Karpas-422 (cell line): ENCODE measurements at regions not wholly inside any gene's neighbourhood (a gene's known extent, or its start where the extent isn't known, plus 50 kb on each side); places are given as distances from the start of the nearest gene placed in this dataset.

Source experiments
- DNase-seq: peaks from one replicate; pipeline ENCODE4 v3.0.0-alpha.2; 2015
- H2AFZ ChIP-seq: fragments of 200-600 bp; sonication (generic); 2 replicates; pipeline ENCODE4 v1.6.1; 2014; ENCODE audit warnings: antibody characterized with exemption, low read length, mixed read lengths
- H3K27ac ChIP-seq: fragments of 200-600 bp; sonication (generic); 2 replicates; pipeline ENCODE4 v1.5.1; 2014; ENCODE audit warnings: mild to moderate bottlenecking, low read length, moderate library complexity
- H3K27me3 ChIP-seq: fragments of 200-600 bp; sonication (generic); 2 replicates; pipeline ENCODE4 v1.6.1; 2014; ENCODE audit warnings: low read length, mixed read lengths
- H3K36me3 ChIP-seq: fragments of 200-600 bp; sonication (generic); 2 replicates; pipeline ENCODE4 v1.6.1; 2014; ENCODE audit warnings: low read length, mixed read lengths; ENCODE audit not compliant: insufficient read depth
- H3K4me1 ChIP-seq: fragments of 200-600 bp; sonication (generic); 2 replicates; pipeline ENCODE4 v1.6.1; 2014; ENCODE audit warnings: mild to moderate bottlenecking, low read length, mixed read lengths
- H3K4me2 ChIP-seq: fragments of 200-600 bp; sonication (generic); 2 replicates; pipeline ENCODE4 v1.6.1; 2014; ENCODE audit warnings: low read length, low read depth, mild to moderate bottlenecking; ENCODE audit not compliant: poor library complexity, severe bottlenecking
- H3K4me3 ChIP-seq: fragments of 200-600 bp; sonication (generic); 2 replicates; pipeline ENCODE4 v1.5.1; 2014; ENCODE audit warnings: mild to moderate bottlenecking, antibody characterized with exemption, low read length, mixed read lengths
- H3K79me2 ChIP-seq: fragments of 200-600 bp; sonication (generic); 2 replicates; pipeline ENCODE4 v1.6.1; 2014; ENCODE audit warnings: mild to moderate bottlenecking, low read length, mixed read lengths
- H3K9ac ChIP-seq: fragments of 200-600 bp; sonication (generic); 2 replicates; pipeline ENCODE4 v1.6.0; 2014; ENCODE audit warnings: low read length
- H3K9me2 ChIP-seq: fragments of 200-600 bp; sonication (generic), shearing (Covaris generic); replicated peaks from 2 replicates; pipeline ENCODE4 v1.6.0; 2014; ENCODE audit warnings: mild to moderate bottlenecking, low read length, moderate library complexity; ENCODE audit not compliant: insufficient read depth
- H3K9me3 ChIP-seq: fragments of 300-700, 200-600 bp; sonication (generic); 2 replicates; pipeline ENCODE4 v1.6.1; 2014; ENCODE audit warnings: low read length, mixed read lengths
- H4K20me1 ChIP-seq: fragments of 200-600 bp; sonication (generic); 2 replicates; pipeline ENCODE4 v1.6.1; 2014; ENCODE audit warnings: mild to moderate bottlenecking, antibody characterized with exemption, low read length, low read depth; ENCODE audit not compliant: insufficient read depth

GRCh38 chr18:34159691-34160185, 65.0 kb downstream of the NOL4 start:
- Histone ChIP-seq H2AFZ (no peak overlapping the region), H3K79me2 (no peaks in the 10 kb centered on the region), H3K27me3 (no peaks in the 10 kb centered on the region), H3K36me3 (no peaks in the 10 kb centered on the region), H3K4me3 (no peak overlapping the region), H3K4me1 (no peaks in the 10 kb centered on the region), H3K4me2 (no peak overlapping the region), H3K9ac (no peak overlapping the region), H3K27ac (no peak overlapping the region), H3K9me2 (no peaks in the 10 kb centered on the region), H4K20me1 (no peaks in the 10 kb centered on the region), H3K9me3 (no peaks in the 10 kb centered on the region)
- no peak for DNase-seq

GRCh38 chr18:34158881-34159690, 65.6 kb downstream of the NOL4 start:
- Histone ChIP-seq H3K4me3 (no peak overlapping the region), H3K79me2 (no peaks in the 10 kb centered on the region), H3K4me2 (no peak overlapping the region), H3K27ac (no peak overlapping the region), H3K9me3 (no peaks in the 10 kb centered on the region), H3K36me3 (no peaks in the 10 kb centered on the region), H4K20me1 (no peaks in the 10 kb centered on the region), H3K4me1 (peaks cover 5% of the 10 kb centered on the region), H3K27me3 (no peaks in the 10 kb centered on the region), H3K9ac (no peak overlapping the region), H3K9me2 (no peaks in the 10 kb centered on the region), H2AFZ (no peak overlapping the region)
- no peak for DNase-seq

- Histone ChIP-seq H3K9ac (peak overlapping the region; percentile 16; the same call in 1 of the 2 replicates), H3K4me2 (peak overlapping the region; percentile 65), H3K9me2 (no peaks in the 10 kb centered on the region), H3K79me2 (no peaks in the 10 kb centered on the region), H4K20me1 (no peaks in the 10 kb centered on the region), H3K9me3 (no peaks in the 10 kb centered on the region), H2AFZ (peak overlapping the region; percentile 88), H3K27ac (no peak overlapping the region), H3K4me3 (peak overlapping the region; percentile 44), H3K4me1 (peaks cover 14% of the 10 kb centered on the region), H3K27me3 (no peaks in the 10 kb centered on the region), H3K36me3 (no peaks in the 10 kb centered on the region)
- peak; percentile 80 for DNase-seq
These were observed 71.0 kb downstream of the NOL4 start for GRCh38 chr18:34153711-34154110.

GRCh38 chr18:34131006-34131405, 93.7 kb downstream of the NOL4 start:
- no peak for DNase-seq
- Histone ChIP-seq H3K36me3 (no peaks in the 10 kb centered on the region), H3K4me3 (no peak overlapping the region), H3K9me3 (no peaks in the 10 kb centered on the region), H3K27ac (no peak overlapping the region), H3K9me2 (no peaks in the 10 kb centered on the region), H3K27me3 (no peaks in the 10 kb centered on the region), H3K4me1 (no peaks in the 10 kb centered on the region), H2AFZ (no peak overlapping the region), H3K9ac (no peak overlapping the region), H3K79me2 (no peaks in the 10 kb centered on the region), H4K20me1 (no peaks in the 10 kb centered on the region), H3K4me2 (no peak overlapping the region)

GRCh38 chr18:34128436-34128835, 96.3 kb downstream of the NOL4 start:
- Histone ChIP-seq H3K27ac (no peak overlapping the region), H3K9ac (no peak overlapping the region), H3K36me3 (no peaks in the 10 kb centered on the region), H3K9me2 (no peaks in the 10 kb centered on the region), H3K4me2 (no peak overlapping the region), H3K27me3 (no peaks in the 10 kb centered on the region), H3K4me3 (no peak overlapping the region), H4K20me1 (no peaks in the 10 kb centered on the region), H3K79me2 (no peaks in the 10 kb centered on the region), H3K9me3 (no peaks in the 10 kb centered on the region), H3K4me1 (no peaks in the 10 kb centered on the region), H2AFZ (no peak overlapping the region)
- DNase-seq, result no peak

- Histone ChIP-seq H3K9ac (no peak overlapping the region), H2AFZ (no peak overlapping the region), H3K4me3 (no peak overlapping the region), H3K27me3 (no peaks in the 10 kb centered on the region), H3K9me3 (no peaks in the 10 kb centered on the region), H3K4me2 (no peak overlapping the region), H4K20me1 (no peaks in the 10 kb centered on the region), H3K36me3 (no peaks in the 10 kb centered on the region), H3K79me2 (no peaks in the 10 kb centered on the region), H3K4me1 (peaks cover 15% of the 10 kb centered on the region), H3K9me2 (no peaks in the 10 kb centered on the region), H3K27ac (no peak overlapping the region)
- DNase-seq, result no peak
These were observed 98.6 kb downstream of the NOL4 start for GRCh38 chr18:34126121-34126520.

- H3K4me2 ChIP-seq, result no peak overlapping the region
- no peaks in the 10 kb centered on the region for H4K20me1 ChIP-seq
- DNase-seq, result peak; percentile 89
- H3K9me2 ChIP-seq, result no peaks in the 10 kb centered on the region
- H3K9me3 ChIP-seq, result no peaks in the 10 kb centered on the region
- peaks cover 25% of the 10 kb centered on the region for H3K4me1 ChIP-seq
- no peaks in the 10 kb centered on the region for H3K27me3 ChIP-seq
- no peaks in the 10 kb centered on the region for H3K36me3 ChIP-seq
- no peak overlapping the region for H3K27ac ChIP-seq
- H3K9ac ChIP-seq, result no peak overlapping the region
- H3K4me3 ChIP-seq, result no peak overlapping the region
- no peaks in the 10 kb centered on the region for H3K79me2 ChIP-seq
- no peak overlapping the region for H2AFZ ChIP-seq
These were observed 101.9 kb downstream of the NOL4 start for GRCh38 chr18:34122724-34123334.

GRCh38 chr18:34121200-34121721, 103.5 kb downstream of the NOL4 start:
- Histone ChIP-seq H3K4me2 (peak overlapping the region; percentile 49), H3K9me3 (no peaks in the 10 kb centered on the region), H3K4me3 (peak overlapping the region; percentile 2; the same call in 1 of the 2 replicates), H3K36me3 (no peaks in the 10 kb centered on the region), H3K4me1 (peaks cover 25% of the 10 kb centered on the region), H4K20me1 (no peaks in the 10 kb centered on the region), H3K79me2 (no peaks in the 10 kb centered on the region), H2AFZ (peak overlapping the region; percentile 15), H3K27me3 (no peaks in the 10 kb centered on the region), H3K27ac (no peak overlapping the region), H3K9me2 (no peaks in the 10 kb centered on the region), H3K9ac (no peak overlapping the region)
- peak; percentile 57 for DNase-seq
